ENCODE measurements at regions not wholly inside any gene's neighbourhood (a gene's known extent, or its start where the extent isn't known, plus 50 kb on each side); places are given as distances from the start of the nearest gene placed in this dataset.

GRCh38 chr2:2527148-2527547, 196.1 kb upstream of the MYT1L start:
- Histone ChIP-seq H3K4me3 (replicated peaks in 1 of 4; ENCODE audit: control extremely low read depth in 1 of 4, insufficient read depth in 1 of 4, low read depth in 3 of 4, low read length in 4 of 4) (no peak overlapping the region), H3K79me2 (ENCODE audit: control insufficient read depth, insufficient read depth, low read length) (no peaks in the 10 kb centered on the region)

GRCh38 chr2:2524348-2524941, 193.4 kb upstream of the MYT1L start:
- H3K9me3 ChIP-seq (ENCODE audit: control insufficient read depth, insufficient read depth, low read depth, low read length): no peaks in the 10 kb centered on the region
- no peak overlapping the region for H3K27ac ChIP-seq (ENCODE audit: insufficient read depth, low read length)
- no peak overlapping the region for H2AFZ ChIP-seq (ENCODE audit: low read length)
- no peak for DNase-seq (ENCODE audit: low read depth in 2 of 2)
- H3K4me2 ChIP-seq (ENCODE audit: extremely low read depth, insufficient read depth, low read length): no peak overlapping the region
- H3K79me2 ChIP-seq (ENCODE audit: control insufficient read depth, insufficient read depth, low read length): no peaks in the 10 kb centered on the region
- H3K4me1 ChIP-seq (ENCODE audit: control insufficient read depth, extremely low read depth, insufficient read depth, low read length): no peaks in the 10 kb centered on the region
- TF ChIP-seq CTCF (conservative IDR thresholded peaks at IDR 0.05 in 1 of 2, IDR thresholded peaks at IDR 0.05 in 1 of 2; ENCODE audit: low read depth in 1 of 2, low read length in 2 of 2) (no peak), EZH2 (IDR thresholded peaks at IDR 0.05; ENCODE audit: low read length, missing control alignments) (no peak)
- H3K9ac ChIP-seq (ENCODE audit: insufficient read depth, low read length): no peak overlapping the region
- no peaks in the 10 kb centered on the region for H4K20me1 ChIP-seq (ENCODE audit: control insufficient read depth, extremely low read depth, insufficient read depth, low read length)
- H3K27me3 ChIP-seq (ENCODE audit: control insufficient read depth, insufficient read depth, low read length): no peaks in the 10 kb centered on the region
- H3K36me3 ChIP-seq (ENCODE audit: control insufficient read depth, insufficient read depth, low read length): no peaks in the 10 kb centered on the region
- H3K4me3 ChIP-seq (replicated peaks in 1 of 4; ENCODE audit: control extremely low read depth in 1 of 4, insufficient read depth in 1 of 4, low read depth in 3 of 4, low read length in 4 of 4): no peak overlapping the region

More at GRCh38 chr2:2527148-2527547, 196.1 kb upstream of the MYT1L start:
- peak in 1 of 2 donors; percentile 17 for DNase-seq (ENCODE audit: low read depth in 2 of 2)
- H3K4me2 ChIP-seq (ENCODE audit: extremely low read depth, insufficient read depth, low read length): no peak overlapping the region
- no peaks in the 10 kb centered on the region for H3K36me3 ChIP-seq (ENCODE audit: control insufficient read depth, insufficient read depth, low read length)
- H3K9me3 ChIP-seq (ENCODE audit: control insufficient read depth, insufficient read depth, low read depth, low read length): no peaks in the 10 kb centered on the region
- no peak overlapping the region for H3K27ac ChIP-seq (ENCODE audit: insufficient read depth, low read length)
- H3K9ac ChIP-seq (ENCODE audit: insufficient read depth, low read length): no peak overlapping the region
- H4K20me1 ChIP-seq (ENCODE audit: control insufficient read depth, extremely low read depth, insufficient read depth, low read length): no peaks in the 10 kb centered on the region
- H2AFZ ChIP-seq (ENCODE audit: low read length): no peak overlapping the region
- no peaks in the 10 kb centered on the region for H3K4me1 ChIP-seq (ENCODE audit: control insufficient read depth, extremely low read depth, insufficient read depth, low read length)
- H3K27me3 ChIP-seq (ENCODE audit: control insufficient read depth, insufficient read depth, low read length): no peaks in the 10 kb centered on the region
- TF ChIP-seq EZH2 (IDR thresholded peaks at IDR 0.05; ENCODE audit: low read length, missing control alignments) (no peak), CTCF (conservative IDR thresholded peaks at IDR 0.05 in 1 of 2, IDR thresholded peaks at IDR 0.05 in 1 of 2; ENCODE audit: low read depth in 1 of 2, low read length in 2 of 2) (no peak)

- no peak overlapping the region for H2AFZ ChIP-seq (ENCODE audit: low read length)
- no peak overlapping the region for H3K4me3 ChIP-seq (replicated peaks in 1 of 4; ENCODE audit: control extremely low read depth in 1 of 4, insufficient read depth in 1 of 4, low read depth in 3 of 4, low read length in 4 of 4)
- H3K79me2 ChIP-seq (ENCODE audit: control insufficient read depth, insufficient read depth, low read length): no peaks in the 10 kb centered on the region
- H3K27ac ChIP-seq (ENCODE audit: insufficient read depth, low read length): no peak overlapping the region
- H3K4me2 ChIP-seq (ENCODE audit: extremely low read depth, insufficient read depth, low read length): no peak overlapping the region
- DNase-seq (ENCODE audit: low read depth in 2 of 2): no peak
- TF ChIP-seq EZH2 (IDR thresholded peaks at IDR 0.05; ENCODE audit: low read length, missing control alignments) (no peak), CTCF (conservative IDR thresholded peaks at IDR 0.05 in 1 of 2, IDR thresholded peaks at IDR 0.05 in 1 of 2; ENCODE audit: low read depth in 1 of 2, low read length in 2 of 2) (no peak)
- no peak overlapping the region for H3K9ac ChIP-seq (ENCODE audit: insufficient read depth, low read length)
- no peaks in the 10 kb centered on the region for H3K9me3 ChIP-seq (ENCODE audit: control insufficient read depth, insufficient read depth, low read depth, low read length)
- H3K27me3 ChIP-seq (ENCODE audit: control insufficient read depth, insufficient read depth, low read length): no peaks in the 10 kb centered on the region
- H3K36me3 ChIP-seq (ENCODE audit: control insufficient read depth, insufficient read depth, low read length): no peaks in the 10 kb centered on the region
- H4K20me1 ChIP-seq (ENCODE audit: control insufficient read depth, extremely low read depth, insufficient read depth, low read length): no peaks in the 10 kb centered on the region
- H3K4me1 ChIP-seq (ENCODE audit: control insufficient read depth, extremely low read depth, insufficient read depth, low read length): no peaks in the 10 kb centered on the region
Observed at GRCh38 chr2:2523461-2524347, 192.6 kb upstream of the MYT1L start.

Measured in fibroblast of lung (primary cell).